HG02678 (cell line): ENCODE measurements at regions not wholly inside any gene's neighbourhood (a gene's known extent, or its start where the extent isn't known, plus 50 kb on each side); places are given as distances from the start of the nearest gene placed in this dataset.

ENCODE experiments used
- ATAC-seq: cut with Tn5 transposase; IDR thresholded peaks from one replicate; pipeline ENCODE4 v1.9.1; 2021; ENCODE audit warnings: mild to moderate bottlenecking, moderate library complexity; ENCODE audit not compliant: unreplicated experiment

- no peak for ATAC-seq
Measured at GRCh38 chr4:43242606-43243005, 350.1 kb downstream of the GRXCR1 start.

- ATAC-seq: no peak
Measured at GRCh38 chr4:43243433-43244116, 351.1 kb downstream of the GRXCR1 start.

- ATAC-seq: peak; percentile 96
Measured at GRCh38 chr4:43244688-43245382, 352.3 kb downstream of the GRXCR1 start.

DNA sequence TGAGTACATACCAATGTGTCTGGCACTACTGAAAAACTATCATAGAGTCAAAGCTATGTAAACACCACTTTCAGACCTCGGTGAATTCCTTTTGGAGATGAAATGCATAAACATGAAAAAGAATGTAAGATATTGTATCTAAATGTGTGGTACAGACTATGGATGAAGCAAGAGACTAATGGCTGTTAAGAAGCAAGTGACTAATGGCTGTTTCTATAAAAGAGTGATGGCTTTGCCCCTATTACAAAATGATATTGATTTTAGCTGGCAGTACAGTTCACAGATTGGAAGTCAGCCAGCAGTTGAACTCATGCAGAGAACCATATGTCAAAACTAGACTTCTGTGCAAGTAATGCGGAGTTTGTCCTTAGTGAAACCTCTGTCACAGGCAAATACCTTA lies 359.3 kb downstream of the GRXCR1 start:
- no peak for ATAC-seq

DNA sequence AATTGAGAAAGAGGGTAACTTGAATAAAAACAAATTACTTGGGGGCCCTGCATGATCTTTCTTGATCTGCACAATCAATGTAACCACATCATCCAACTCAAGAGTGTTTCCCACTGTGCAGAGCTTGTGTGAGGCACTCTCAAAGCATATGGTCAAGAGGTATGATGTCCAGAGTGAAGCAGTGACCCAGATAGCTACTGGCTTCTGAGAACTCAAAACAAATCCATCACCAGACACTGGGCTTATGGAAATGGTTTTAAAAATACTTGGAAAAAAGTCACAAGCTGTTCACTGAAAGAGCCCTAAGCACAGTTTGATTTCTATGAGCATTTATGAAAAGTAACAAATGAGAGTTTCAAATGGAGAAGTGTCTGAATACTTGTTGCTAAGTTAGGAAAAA lies 361.0 kb downstream of the GRXCR1 start:
- no peak for ATAC-seq

DNA sequence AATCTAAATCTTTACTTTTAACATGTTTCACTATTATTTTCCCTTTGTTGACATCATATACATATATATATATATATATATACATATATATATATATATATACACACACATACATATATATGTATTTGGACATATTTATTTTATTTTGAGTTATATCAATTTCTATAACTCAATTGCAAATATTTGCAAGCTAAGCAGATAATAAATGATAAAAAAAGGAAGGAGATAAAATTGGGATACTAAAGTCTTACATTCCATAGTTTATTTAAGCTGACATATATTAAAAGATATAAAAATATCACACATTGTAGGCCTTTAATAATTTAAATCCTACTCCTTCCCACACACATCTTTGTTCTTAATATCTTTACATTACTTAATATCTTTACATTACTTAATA lies 372.2 kb downstream of the GRXCR1 start:
- ATAC-seq: no peak

GRCh38 chr4:43271946-43272345 lies 379.4 kb downstream of the GRXCR1 start:
- ATAC-seq: no peak

DNA sequence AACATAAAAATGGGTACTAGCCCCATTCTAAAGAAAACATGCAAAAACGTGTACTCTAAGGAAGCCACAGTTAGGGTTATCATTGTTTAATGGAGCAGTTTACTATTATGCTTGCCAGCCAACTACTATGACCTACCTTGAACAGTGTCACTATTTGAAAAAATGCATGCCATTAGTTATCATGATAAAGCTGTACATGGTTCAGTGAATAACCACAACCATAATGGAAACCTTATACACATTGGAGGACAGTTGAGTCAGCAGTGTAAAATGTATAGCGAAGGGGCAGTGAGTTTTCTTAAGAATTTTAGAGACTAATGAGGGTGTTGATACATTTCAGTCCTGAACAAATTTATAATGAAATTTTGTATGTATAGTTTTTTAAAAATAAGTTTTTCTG lies 381.9 kb downstream of the GRXCR1 start:
- ATAC-seq: no peak

DNA sequence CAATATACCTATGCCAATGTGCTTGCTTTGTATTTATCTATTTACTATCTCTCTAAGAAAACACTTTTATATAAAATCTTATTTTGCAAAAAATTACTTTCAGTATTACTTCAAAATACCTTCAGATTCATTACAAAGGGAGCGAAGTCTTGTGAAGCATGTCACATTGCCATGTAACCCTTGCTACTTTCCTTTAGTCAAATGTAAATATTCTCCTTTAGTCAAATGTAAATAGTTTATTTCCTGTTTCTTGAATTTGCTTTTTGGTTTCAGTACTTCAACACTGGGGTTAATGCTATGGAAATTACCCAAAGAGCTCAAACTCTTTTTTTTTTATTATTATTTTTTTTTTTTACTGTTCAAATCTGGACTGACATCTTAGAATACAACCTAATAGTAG lies 383.3 kb downstream of the GRXCR1 start:
- ATAC-seq: no peak

DNA sequence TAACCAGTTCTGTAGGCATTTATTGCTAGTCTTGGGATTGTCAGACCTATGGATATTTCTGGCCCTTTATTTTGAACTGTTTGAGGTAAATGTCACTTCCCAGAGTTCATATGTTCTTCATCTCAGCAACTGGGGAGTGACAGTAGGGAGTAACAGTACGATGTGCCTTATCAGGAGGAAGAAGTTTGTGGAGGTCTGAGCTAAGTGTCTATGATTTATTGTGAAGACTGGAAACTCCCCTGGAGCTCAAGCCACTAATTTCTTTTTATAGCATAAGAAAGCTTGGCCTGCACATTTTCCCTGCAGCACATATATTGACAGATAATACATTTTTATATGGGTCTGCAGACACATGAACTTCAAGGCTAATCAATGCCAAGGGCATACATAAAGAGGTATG lies 383.8 kb downstream of the GRXCR1 start:
- no peak for ATAC-seq

GRCh38 chr4:43277003-43277402 lies 384.5 kb downstream of the GRXCR1 start:
- ATAC-seq: no peak

- no peak for ATAC-seq
Measured at GRCh38 chr4:43282534-43282933, 390.0 kb downstream of the GRXCR1 start.

- ATAC-seq: no peak
Measured at GRCh38 chr4:43286137-43286536, 393.6 kb downstream of the GRXCR1 start.

- no peak for ATAC-seq
Measured at GRCh38 chr4:43296946-43297528, 404.5 kb downstream of the GRXCR1 start.

- no peak for ATAC-seq
Measured at GRCh38 chr4:43316813-43317212, 424.3 kb downstream of the GRXCR1 start.

DNA sequence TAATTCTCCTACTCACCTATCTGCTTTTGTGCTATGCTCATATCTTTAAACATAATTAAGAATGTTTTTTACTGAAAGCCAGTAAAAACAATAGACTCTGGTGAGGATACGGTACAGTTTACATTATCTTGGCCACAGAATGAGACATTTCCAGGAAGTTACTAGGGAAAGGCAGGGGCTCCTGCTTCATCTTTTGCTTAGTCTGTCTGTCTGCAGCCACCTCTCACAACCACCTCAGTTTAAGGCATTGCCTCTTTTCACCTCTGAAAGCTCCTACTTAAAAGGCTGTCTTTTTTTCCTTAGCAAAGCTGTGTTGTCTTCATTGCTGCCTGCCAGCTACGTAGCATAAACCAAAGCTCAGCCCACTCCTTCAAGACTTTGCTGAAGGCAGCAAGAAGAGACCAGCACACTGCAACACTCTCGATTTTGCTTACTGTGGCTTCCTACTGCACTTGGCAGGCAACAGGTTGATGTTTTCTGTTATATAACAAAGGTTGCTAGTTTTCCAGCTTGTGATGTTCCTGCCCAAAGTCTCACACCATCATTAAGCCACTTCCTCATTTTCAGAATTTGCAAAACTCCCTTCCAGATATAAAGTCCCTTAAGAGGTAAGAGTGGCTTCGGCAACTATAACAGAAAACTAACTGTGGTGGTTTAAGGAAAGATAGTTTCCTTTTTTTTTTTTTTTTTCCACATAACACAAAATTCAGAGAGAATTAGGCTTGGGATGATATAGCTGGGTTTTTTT lies 432.9 kb downstream of the GRXCR1 start:
- no peak for ATAC-seq

DNA sequence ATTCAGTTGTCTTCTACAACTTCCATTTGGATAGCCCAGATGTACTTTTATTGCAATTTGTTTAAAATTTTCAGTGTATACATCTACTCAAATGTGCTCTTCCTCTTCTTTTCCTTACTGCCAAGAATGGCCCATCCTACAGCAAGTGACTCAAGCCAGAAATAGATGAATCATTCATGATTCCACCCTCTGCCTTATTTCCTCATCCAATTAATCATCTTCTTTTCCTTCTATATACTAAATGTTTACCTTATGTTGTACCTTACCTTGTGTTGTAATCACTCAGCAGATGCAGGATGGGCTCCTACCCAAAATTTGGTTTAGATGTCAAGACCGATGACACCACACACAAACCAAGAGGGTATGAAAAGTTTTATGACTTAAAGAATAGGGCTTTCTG lies 437.8 kb downstream of the GRXCR1 start:
- no peak for ATAC-seq

- no peak for ATAC-seq
Measured at GRCh38 chr4:43331226-43332051, 438.9 kb downstream of the GRXCR1 start.

DNA sequence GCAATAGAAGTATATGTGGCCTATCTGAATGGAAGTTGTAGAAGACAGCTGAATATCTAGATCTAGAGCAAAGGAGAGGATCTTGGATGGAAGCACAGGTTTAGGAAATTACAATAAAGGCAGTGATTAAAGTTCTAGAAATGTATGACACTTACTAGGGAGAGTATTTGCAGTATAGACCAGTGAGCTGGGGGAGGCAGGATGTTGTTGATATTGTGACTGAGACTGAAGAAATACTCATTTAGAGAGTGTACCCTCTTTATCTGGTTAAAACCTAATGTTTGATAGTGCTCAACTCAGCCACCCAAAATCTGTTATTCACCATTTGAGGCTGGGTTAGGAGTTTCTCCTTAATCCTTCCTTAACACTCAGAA lies 439.5 kb downstream of the GRXCR1 start:
- no peak for ATAC-seq

GRCh38 chr4:43337707-43338106 lies 445.2 kb downstream of the GRXCR1 start:
- ATAC-seq: no peak

- ATAC-seq: no peak
Measured at GRCh38 chr4:43339435-43339834, 446.9 kb downstream of the GRXCR1 start.
